Lung (tissue), 11 donors: ENCODE measurements at regions not wholly inside any gene's neighbourhood (a gene's known extent, or its start where the extent isn't known, plus 50 kb on each side); places are given as distances from the start of the nearest gene placed in this dataset.

Experiments used
- ATAC-seq: fragments of 200-7000 bp; cut with Tn5 transposase; one replicate; pipeline ENCODE4 v1.9.1; 2020; ENCODE audit warnings: moderate number of reproducible peaks; ENCODE audit not compliant: insufficient read depth, low FRiP score
- DNase-seq, 3 donors: peaks; one replicate each; pipeline ENCODE4 v3.0.0-alpha.2; 2013 to 2017
- H3K27ac ChIP-seq, 2 donors: one replicate each; pipeline ENCODE4 v1.5.1; 2013; ENCODE audit warnings: mild to moderate bottlenecking in 2 of 2, moderate library complexity in 2 of 2, control low read depth in 1 of 2, inconsistent platforms in 1 of 2, low read depth in 1 of 2, low read length in 1 of 2
- H3K27me3 ChIP-seq, 3 donors: one replicate each; pipeline ENCODE4 v1.5.1; 2013; ENCODE audit warnings: low read length in 2 of 3; ENCODE audit not compliant: control insufficient read depth in 3 of 3, insufficient read depth in 3 of 3
- H3K36me3 ChIP-seq, 4 donors: one replicate each; pipeline ENCODE4 v1.5.1; 2013; ENCODE audit warnings: low read length in 4 of 4, mild to moderate bottlenecking in 1 of 4, moderate library complexity in 1 of 4; ENCODE audit not compliant: control insufficient read depth in 4 of 4, insufficient read depth in 4 of 4
- H3K4me1 ChIP-seq, 5 donors: one replicate each; pipeline ENCODE4 v1.5.1; 2013; ENCODE audit warnings: low read length in 5 of 5, mild to moderate bottlenecking in 2 of 5, moderate library complexity in 1 of 5; ENCODE audit not compliant: control insufficient read depth in 5 of 5, insufficient read depth in 5 of 5
- H3K4me3 ChIP-seq: one replicate; pipeline ENCODE4 v1.5.1; 2013; ENCODE audit warnings: mild to moderate bottlenecking, control low read depth, moderate library complexity
- H3K9ac ChIP-seq, 2 donors: one replicate each; pipeline ENCODE4 v1.5.1; 2013; ENCODE audit warnings: low read length in 2 of 2, control low read depth in 1 of 2; ENCODE audit not compliant: insufficient read depth in 1 of 2
- H3K9me3 ChIP-seq, 4 donors: one replicate each; pipeline ENCODE4 v1.5.1; 2013; ENCODE audit warnings: low read length in 3 of 4, mild to moderate bottlenecking in 1 of 4, moderate library complexity in 1 of 4; ENCODE audit not compliant: control insufficient read depth in 4 of 4, insufficient read depth in 3 of 4
- CTCF ChIP-seq: IDR thresholded peaks from 2 replicates; pipeline ENCODE4 v1.5.1; 2012; ENCODE audit warnings: mild to moderate bottlenecking; ENCODE audit errors: control extremely low read depth, extremely low read depth
- WGBS, 2 donors: extraction: QIAGEN DNeasy Blood & Tissue Kit; methylation state at CpG; one replicate each; pipeline ENCODE4 v1.1.7; 2013; 5-methylcytosine and 5-hydroxymethylcytosine counted together
- donor health status: control.
- donor health status: control.
- donor health status: Bipolar disorder and iron deficiency.
- donor health status: healthy.
- donor health status: DM: yes; HTN: yes; CAD: no.

- 66 to 78% methylated on average over 5 of the region's 5 CpGs for WGBS, 2 donors
- ATAC-seq (no peak), DNase-seq (no peak)
- Histone ChIP-seq H3K27ac (no peak overlapping the region), H3K27me3 (no peaks in the 10 kb centered on the region), H3K4me1 (no peaks in the 10 kb centered on the region), H3K4me3 (no peak overlapping the region), H3K9ac (no peak overlapping the region), H3K36me3 (no peaks in the 10 kb centered on the region), H3K9me3 (peaks cover 0 to 81% (median 4%) of the 10 kb centered on the region in 4 donors)
- no peak for TF ChIP-seq CTCF
These were observed 202.5 kb downstream of the UBE3A start for GRCh38 chr15:25236143-25236860.

- Histone ChIP-seq H3K27ac (no peak overlapping the region), H3K27me3 (no peaks in the 10 kb centered on the region), H3K9ac (no peak overlapping the region), H3K9me3 (peaks cover 0 to 80% (median 4%) of the 10 kb centered on the region in 4 donors), H3K4me3 (no peak overlapping the region), H3K4me1 (no peaks in the 10 kb centered on the region), H3K36me3 (no peaks in the 10 kb centered on the region)
- ATAC-seq (no peak), DNase-seq (no peak)
- TF ChIP-seq CTCF = no peak
- 82 to 87% methylated on average over 3 of the region's 3 CpGs for WGBS, 2 donors
These were observed 202.0 kb downstream of the UBE3A start for GRCh38 chr15:25236861-25237155.

- 79 to 83% methylated on average over 14 of the region's 14 CpGs for WGBS, 2 donors
- TF ChIP-seq CTCF = no peak
- Histone ChIP-seq H3K4me3 (no peak overlapping the region), H3K27me3 (no peaks in the 10 kb centered on the region), H3K4me1 (no peaks in the 10 kb centered on the region), H3K9ac (no peak overlapping the region), H3K27ac (no peak overlapping the region), H3K9me3 (peaks cover 0 to 80% (median 4%) of the 10 kb centered on the region in 4 donors), H3K36me3 (no peaks in the 10 kb centered on the region)
- DNase-seq = no peak
- ATAC-seq = no peak
These were observed 201.4 kb downstream of the UBE3A start for GRCh38 chr15:25237291-25237978.

GRCh38 chr15:25238126-25238525, 200.7 kb downstream of the UBE3A start:
- ATAC-seq (no peak), DNase-seq (no peak)
- no peaks in the 10 kb centered on the region for H3K4me1 ChIP-seq
- H3K4me3 ChIP-seq = no peak overlapping the region
- peaks cover 0 to 82% (median 2%) of the 10 kb centered on the region in 4 donors for H3K9me3 ChIP-seq
- no peak overlapping the region for H3K27ac ChIP-seq
- TF ChIP-seq CTCF = no peak
- H3K36me3 ChIP-seq = no peaks in the 10 kb centered on the region
- no peak overlapping the region for H3K9ac ChIP-seq
- 90 to 91% methylated on average over 11 of the region's 11 CpGs for WGBS, 2 donors
- no peaks in the 10 kb centered on the region for H3K27me3 ChIP-seq
